HEK293 (cell line): ENCODE measurements at regions not wholly inside any gene's neighbourhood (a gene's known extent, or its start where the extent isn't known, plus 50 kb on each side); places are given as distances from the start of the nearest gene placed in this dataset.

Experiments
- CTCF ChIA-PET: fragments of 350-600 bp; formaldehyde crosslinking; extraction: SDS; loops from one replicate; lab custom pipeline; 2021; ENCODE audit warnings: antibody characterized with exemption; lab: Yijun Ruan, JAX
- POLR2A ChIA-PET: fragments of 300-600 bp; formaldehyde crosslinking; extraction: SDS; loops from one replicate; lab custom pipeline; 2020; ENCODE audit warnings: antibody characterized with exemption, inconsistent platforms; lab: Yijun Ruan, JAX
- H3K27ac ChIP-seq: fragments of 200-500 bp; sonication (Bioruptor generic); 2 replicates; pipeline ENCODE4 v1.5.1; 2014; ENCODE audit warnings: low read depth, low read length, control low read depth, inconsistent platforms; ENCODE audit errors: extremely low read depth
- H3K36me3 ChIP-seq, 2 experiments: fragments of 200-500 bp in 1 of 2; sonication (Bioruptor generic) in 1 of 2; 1 replicate in 1 of 2; 2 replicates in 1 of 2; pipeline ENCODE4 v1.5.1; 2014 to 2017; ENCODE audit warnings: inconsistent platforms in 2 of 2, low read length in 2 of 2; ENCODE audit not compliant: control insufficient read depth in 2 of 2, insufficient read depth in 1 of 2
- H3K4me1 ChIP-seq: fragments of 200-500 bp; sonication (Bioruptor generic); 2 replicates; pipeline ENCODE4 v1.5.1; 2014; ENCODE audit warnings: mild to moderate bottlenecking, low read length, inconsistent platforms; ENCODE audit not compliant: control insufficient read depth, insufficient read depth
- H3K4me3 ChIP-seq: 2 replicates; pipeline ENCODE4 v1.5.1; 2011; ENCODE audit warnings: low read depth, mild to moderate bottlenecking, control low read depth, low read length, moderate library complexity
- H3K9me3 ChIP-seq: fragments of 200-500 bp; sonication (Bioruptor generic); 2 replicates; pipeline ENCODE4 v1.5.1; 2014; ENCODE audit warnings: low read depth, low read length, inconsistent platforms; ENCODE audit not compliant: control insufficient read depth, insufficient read depth
- CTCF ChIP-seq: fragments of 450-650 bp; formaldehyde crosslinking; IDR thresholded peaks from 2 replicates; pipeline ENCODE4 v1.5.1; 2016; ENCODE audit warnings: missing biosample characterization, missing genetic modification characterization
- KLF10 ChIP-seq: fragments of 450-650 bp; IDR thresholded peaks from 2 replicates; pipeline ENCODE4 v1.5.1; 2018; ENCODE audit warnings: missing biosample characterization, mild to moderate bottlenecking, missing genetic modification characterization
- KLF9 ChIP-seq: fragments of 450-650 bp; formaldehyde crosslinking; IDR thresholded peaks from 2 replicates; pipeline ENCODE4 v1.5.1; 2016; ENCODE audit warnings: missing biosample characterization, missing genetic modification characterization, low read depth
- SP7 ChIP-seq: fragments of 450-650 bp; formaldehyde crosslinking; IDR thresholded peaks from 2 replicates; pipeline ENCODE4 v1.5.1; 2016; ENCODE audit warnings: missing biosample characterization, missing genetic modification characterization
- ZBTB21 ChIP-seq: fragments of 450-650 bp; formaldehyde crosslinking; IDR thresholded peaks from 2 replicates; pipeline ENCODE4 v1.5.1; 2017; ENCODE audit warnings: missing biosample characterization, missing genetic modification characterization
- ZFP69B ChIP-seq: fragments of 450-650 bp; formaldehyde crosslinking; IDR thresholded peaks from 2 replicates; pipeline ENCODE4 v1.5.1; 2016; ENCODE audit warnings: missing biosample characterization, missing genetic modification characterization
- ZNF184 ChIP-seq: fragments of 450-650 bp; IDR thresholded peaks from 2 replicates; pipeline ENCODE4 v1.5.1; 2018; ENCODE audit warnings: missing biosample characterization, mild to moderate bottlenecking, missing genetic modification characterization
- ZNF19 ChIP-seq: fragments of 450-650 bp; formaldehyde crosslinking; IDR thresholded peaks from 2 replicates; pipeline ENCODE4; 2016; ENCODE audit warnings: missing biosample characterization, missing genetic modification characterization, low read depth
- ZNF239 ChIP-seq: fragments of 450-650 bp; formaldehyde crosslinking; IDR thresholded peaks from 2 replicates; pipeline ENCODE4 v1.5.1; 2016; ENCODE audit warnings: missing biosample characterization, missing genetic modification characterization
- ZNF324 ChIP-seq: fragments of 450-650 bp; formaldehyde crosslinking; IDR thresholded peaks from 2 replicates; pipeline ENCODE4 v1.5.1; 2016; ENCODE audit warnings: missing biosample characterization, missing genetic modification characterization
- ZNF501 ChIP-seq: fragments of 450-650 bp; formaldehyde crosslinking; IDR thresholded peaks from 2 replicates; pipeline ENCODE4 v1.5.1; 2016; ENCODE audit warnings: missing biosample characterization, missing genetic modification characterization
- ZNF510 ChIP-seq: fragments of 450-650 bp; formaldehyde crosslinking; IDR thresholded peaks from 2 replicates; pipeline ENCODE4 v1.5.1; 2018; ENCODE audit warnings: mild to moderate bottlenecking, missing genetic modification characterization, missing biosample characterization; ENCODE audit not compliant: insufficient replicate concordance
- ZNF548 ChIP-seq: fragments of 450-650 bp; formaldehyde crosslinking; IDR thresholded peaks from 2 replicates; pipeline ENCODE4 v1.5.1; 2016; ENCODE audit warnings: missing biosample characterization, missing genetic modification characterization
- ZNF654 ChIP-seq: fragments of 450-650 bp; formaldehyde crosslinking; IDR thresholded peaks from 2 replicates; pipeline ENCODE4 v1.5.1; 2016; ENCODE audit warnings: low read depth, missing biosample characterization, missing genetic modification characterization
- ZNF843 ChIP-seq: fragments of 450-650 bp; formaldehyde crosslinking; IDR thresholded peaks from 2 replicates; pipeline ENCODE4 v1.5.1; 2016; ENCODE audit warnings: missing biosample characterization, missing genetic modification characterization
- ZSCAN4 ChIP-seq: fragments of 450-650 bp; formaldehyde crosslinking; IDR thresholded peaks from 2 replicates; pipeline ENCODE4 v1.5.1; 2017; ENCODE audit warnings: missing biosample characterization, missing genetic modification characterization
- ZSCAN5A ChIP-seq: fragments of 450-650 bp; formaldehyde crosslinking; IDR thresholded peaks from 2 replicates; pipeline ENCODE4 v1.5.1; 2016; ENCODE audit warnings: missing biosample characterization, missing genetic modification characterization
- TF ChIP-seq, protein P1 (sequence below): fragments of 450-650 bp; formaldehyde crosslinking; IDR thresholded peaks from 2 replicates; pipeline ENCODE4 v1.5.1; 2016; ENCODE audit warnings: missing biosample characterization, missing genetic modification characterization
- TF ChIP-seq, protein P2 (sequence below): fragments of 450-650 bp; formaldehyde crosslinking; IDR thresholded peaks from 2 replicates; pipeline ENCODE4 v1.5.1; 2017; ENCODE audit warnings: missing biosample characterization, missing genetic modification characterization
- TF ChIP-seq, protein P3 (sequence below): fragments of 450-650 bp; formaldehyde crosslinking; IDR thresholded peaks from 2 replicates; pipeline ENCODE4 v1.5.1; 2017; ENCODE audit warnings: missing biosample characterization, missing genetic modification characterization
- TF ChIP-seq, protein P4 (sequence below): fragments of 450-650 bp; formaldehyde crosslinking; optimal IDR thresholded peaks from 2 replicates; pipeline ENCODE3; 2016; ENCODE audit warnings: missing biosample characterization, mild to moderate bottlenecking, missing genetic modification characterization

DNA sequence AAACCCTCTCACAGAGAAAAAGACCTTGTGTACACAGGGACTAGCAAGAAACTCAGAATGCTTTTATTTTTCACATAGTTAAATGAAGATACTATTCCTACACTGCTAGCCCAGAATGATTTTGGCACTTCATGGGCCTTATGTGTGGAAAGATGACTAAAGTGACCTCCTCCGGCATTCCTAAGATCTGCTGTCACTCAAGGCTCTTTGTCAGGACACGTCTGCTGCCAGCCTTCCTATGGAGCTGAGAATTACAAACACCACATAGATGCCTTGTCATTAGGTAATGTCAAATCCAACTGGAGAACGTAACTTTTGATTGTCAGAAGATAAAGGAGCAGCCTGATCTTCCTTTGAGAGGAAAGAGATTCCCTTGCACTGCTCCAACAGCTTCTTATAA lies 249.1 kb downstream of the FAT3 start (continued):
- TF ChIP-seq ZNF19 (no peak), ZNF501 (no peak), ZNF239 (no peak), SP7 (no peak), ZNF184 (tag by site-specific recombination) (no peak), KLF10 (tag by site-specific recombination) (no peak)
- TF ChIP-seq, protein P1, sequence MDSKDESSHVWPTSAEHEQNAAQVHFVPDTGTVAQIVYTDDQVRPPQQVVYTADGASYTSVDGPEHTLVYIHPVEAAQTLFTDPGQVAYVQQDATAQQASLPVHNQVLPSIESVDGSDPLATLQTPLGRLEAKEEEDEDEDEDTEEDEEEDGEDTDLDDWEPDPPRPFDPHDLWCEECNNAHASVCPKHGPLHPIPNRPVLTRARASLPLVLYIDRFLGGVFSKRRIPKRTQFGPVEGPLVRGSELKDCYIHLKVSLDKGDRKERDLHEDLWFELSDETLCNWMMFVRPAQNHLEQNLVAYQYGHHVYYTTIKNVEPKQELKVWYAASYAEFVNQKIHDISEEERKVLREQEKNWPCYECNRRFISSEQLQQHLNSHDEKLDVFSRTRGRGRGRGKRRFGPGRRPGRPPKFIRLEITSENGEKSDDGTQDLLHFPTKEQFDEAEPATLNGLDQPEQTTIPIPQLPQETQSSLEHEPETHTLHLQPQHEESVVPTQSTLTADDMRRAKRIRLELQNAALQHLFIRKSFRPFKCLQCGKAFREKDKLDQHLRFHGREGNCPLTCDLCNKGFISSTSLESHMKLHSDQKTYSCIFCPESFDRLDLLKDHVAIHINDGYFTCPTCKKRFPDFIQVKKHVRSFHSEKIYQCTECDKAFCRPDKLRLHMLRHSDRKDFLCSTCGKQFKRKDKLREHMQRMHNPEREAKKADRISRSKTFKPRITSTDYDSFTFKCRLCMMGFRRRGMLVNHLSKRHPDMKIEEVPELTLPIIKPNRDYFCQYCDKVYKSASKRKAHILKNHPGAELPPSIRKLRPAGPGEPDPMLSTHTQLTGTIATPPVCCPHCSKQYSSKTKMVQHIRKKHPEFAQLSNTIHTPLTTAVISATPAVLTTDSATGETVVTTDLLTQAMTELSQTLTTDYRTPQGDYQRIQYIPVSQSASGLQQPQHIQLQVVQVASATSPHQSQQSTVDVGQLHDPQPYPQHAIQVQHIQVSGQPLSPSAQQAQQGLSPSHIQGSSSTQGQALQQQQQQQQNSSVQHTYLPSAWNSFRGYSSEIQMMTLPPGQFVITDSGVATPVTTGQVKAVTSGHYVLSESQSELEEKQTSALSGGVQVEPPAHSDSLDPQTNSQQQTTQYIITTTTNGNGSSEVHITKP = no peak

DNA sequence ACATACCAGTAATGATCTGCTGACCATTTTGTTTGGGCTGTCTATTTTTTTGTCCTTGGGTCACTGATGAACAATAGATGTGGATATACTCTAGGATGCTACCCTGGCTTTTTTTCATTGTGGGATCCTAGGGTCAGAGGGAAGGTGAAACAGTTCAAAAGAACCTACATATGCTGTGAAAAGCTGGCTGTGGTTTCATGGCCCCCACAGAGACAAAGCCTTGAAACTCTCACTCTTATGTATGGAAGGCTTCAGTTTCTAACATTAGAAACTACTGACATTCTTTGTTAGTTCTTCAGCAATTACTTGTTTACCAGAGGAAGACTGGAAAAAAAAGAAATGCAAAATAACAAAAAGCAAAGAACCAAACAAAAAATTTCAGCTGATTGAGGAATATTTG lies 250.7 kb downstream of the FAT3 start:
- H3K4me1 ChIP-seq = no peaks in the 10 kb centered on the region
- no peaks in the 10 kb centered on the region for H3K36me3 ChIP-seq
- no peaks in the 10 kb centered on the region for H3K9me3 ChIP-seq
- H3K4me3 ChIP-seq = no peak overlapping the region
- TF ChIP-seq, protein P2, sequence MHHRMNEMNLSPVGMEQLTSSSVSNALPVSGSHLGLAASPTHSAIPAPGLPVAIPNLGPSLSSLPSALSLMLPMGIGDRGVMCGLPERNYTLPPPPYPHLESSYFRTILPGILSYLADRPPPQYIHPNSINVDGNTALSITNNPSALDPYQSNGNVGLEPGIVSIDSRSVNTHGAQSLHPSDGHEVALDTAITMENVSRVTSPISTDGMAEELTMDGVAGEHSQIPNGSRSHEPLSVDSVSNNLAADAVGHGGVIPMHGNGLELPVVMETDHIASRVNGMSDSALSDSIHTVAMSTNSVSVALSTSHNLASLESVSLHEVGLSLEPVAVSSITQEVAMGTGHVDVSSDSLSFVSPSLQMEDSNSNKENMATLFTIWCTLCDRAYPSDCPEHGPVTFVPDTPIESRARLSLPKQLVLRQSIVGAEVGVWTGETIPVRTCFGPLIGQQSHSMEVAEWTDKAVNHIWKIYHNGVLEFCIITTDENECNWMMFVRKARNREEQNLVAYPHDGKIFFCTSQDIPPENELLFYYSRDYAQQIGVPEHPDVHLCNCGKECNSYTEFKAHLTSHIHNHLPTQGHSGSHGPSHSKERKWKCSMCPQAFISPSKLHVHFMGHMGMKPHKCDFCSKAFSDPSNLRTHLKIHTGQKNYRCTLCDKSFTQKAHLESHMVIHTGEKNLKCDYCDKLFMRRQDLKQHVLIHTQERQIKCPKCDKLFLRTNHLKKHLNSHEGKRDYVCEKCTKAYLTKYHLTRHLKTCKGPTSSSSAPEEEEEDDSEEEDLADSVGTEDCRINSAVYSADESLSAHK (tag by site-specific recombination) = peak; percentile 98
- no peak for TF ChIP-seq ZFP69B (tag by site-specific recombination)
- POLR2A ChIA-PET = no interaction called here
- CTCF ChIA-PET = interaction anchor here (0.5 to 0.8 kb wide), 2 partner anchors 33 to 319 kb away, joined by 3 to 4 read pairs; no protein-coding TSS in a partner anchor
- no peak overlapping the region for H3K27ac ChIP-seq

GRCh38 chr11:92475819-92476218 lies 251.2 kb downstream of the FAT3 start:
- no peaks in the 10 kb centered on the region for H3K36me3 ChIP-seq
- H3K27ac ChIP-seq = no peak overlapping the region
- no peak overlapping the region for H3K4me3 ChIP-seq
- H3K9me3 ChIP-seq = no peaks in the 10 kb centered on the region
- POLR2A ChIA-PET = no interaction called here
- no peaks in the 10 kb centered on the region for H3K4me1 ChIP-seq
- CTCF ChIA-PET = interaction anchor here (0.5 to 0.8 kb wide), 2 partner anchors 33 to 319 kb away, joined by 3 to 4 read pairs; no protein-coding TSS in a partner anchor
- TF ChIP-seq ZSCAN4 (tag by site-specific recombination) (peak; percentile 85), ZBTB21 (tag by site-specific recombination) (no peak), ZNF324 (no peak), ZNF510 (tag by site-specific recombination) (no peak), ZSCAN5A (tag by site-specific recombination) (no peak), ZNF548 (tag by site-specific recombination) (no peak), ZNF843 (0 out of 2 replicates have a peak, but pooled peaks have one; percentile 36), CTCF (no peak), ZNF654 (tag by site-specific recombination) (no peak), KLF9 (tag by site-specific recombination) (no peak)
- TF ChIP-seq, protein P3, sequence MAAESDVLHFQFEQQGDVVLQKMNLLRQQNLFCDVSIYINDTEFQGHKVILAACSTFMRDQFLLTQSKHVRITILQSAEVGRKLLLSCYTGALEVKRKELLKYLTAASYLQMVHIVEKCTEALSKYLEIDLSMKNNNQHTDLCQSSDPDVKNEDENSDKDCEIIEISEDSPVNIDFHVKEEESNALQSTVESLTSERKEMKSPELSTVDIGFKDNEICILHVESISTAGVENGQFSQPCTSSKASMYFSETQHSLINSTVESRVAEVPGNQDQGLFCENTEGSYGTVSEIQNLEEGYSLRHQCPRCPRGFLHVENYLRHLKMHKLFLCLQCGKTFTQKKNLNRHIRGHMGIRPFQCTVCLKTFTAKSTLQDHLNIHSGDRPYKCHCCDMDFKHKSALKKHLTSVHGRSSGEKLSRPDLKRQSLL (tag by site-specific recombination) = no peak
- TF ChIP-seq, protein P4, sequence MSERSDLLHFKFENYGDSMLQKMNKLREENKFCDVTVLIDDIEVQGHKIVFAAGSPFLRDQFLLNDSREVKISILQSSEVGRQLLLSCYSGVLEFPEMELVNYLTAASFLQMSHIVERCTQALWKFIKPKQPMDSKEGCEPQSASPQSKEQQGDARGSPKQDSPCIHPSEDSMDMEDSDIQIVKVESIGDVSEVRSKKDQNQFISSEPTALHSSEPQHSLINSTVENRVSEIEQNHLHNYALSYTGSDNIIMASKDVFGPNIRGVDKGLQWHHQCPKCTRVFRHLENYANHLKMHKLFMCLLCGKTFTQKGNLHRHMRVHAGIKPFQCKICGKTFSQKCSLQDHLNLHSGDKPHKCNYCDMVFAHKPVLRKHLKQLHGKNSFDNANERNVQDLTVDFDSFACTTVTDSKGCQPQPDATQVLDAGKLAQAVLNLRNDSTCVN (tag by site-specific recombination) = no peak
